Endodermal cell (in vitro differentiated cells): ENCODE measurements at regions not wholly inside any gene's neighbourhood (a gene's known extent, or its start where the extent isn't known, plus 50 kb on each side); places are given as distances from the start of the nearest gene placed in this dataset.

Source experiments
- DNase-seq: peaks from one replicate; pipeline ENCODE4 v3.0.0-alpha.2; 2017
- H3K27ac ChIP-seq: 2 replicates; pipeline ENCODE4 v1.5.1; 2013; ENCODE audit warnings: mild to moderate bottlenecking, low read depth, low read length, moderate library complexity
- H3K27me3 ChIP-seq: 2 replicates; pipeline ENCODE4 v1.6.1; 2013; ENCODE audit warnings: mild to moderate bottlenecking, low read length, moderate library complexity; ENCODE audit not compliant: insufficient read depth, control insufficient read depth, poor library complexity, severe bottlenecking
- H3K36me3 ChIP-seq: 2 replicates; pipeline ENCODE4 v1.7.0; 2013; ENCODE audit warnings: mild to moderate bottlenecking, low read length, moderate library complexity; ENCODE audit not compliant: control insufficient read depth, insufficient read depth
- H3K4me1 ChIP-seq: one replicate; pipeline ENCODE4 v1.7.0; 2013; ENCODE audit warnings: low read length; ENCODE audit not compliant: control insufficient read depth, insufficient read depth
- H3K4me3 ChIP-seq: 2 replicates; pipeline ENCODE4 v1.5.1; 2013; ENCODE audit warnings: mild to moderate bottlenecking, low read length, moderate library complexity
- H3K9ac ChIP-seq: 2 replicates; pipeline ENCODE4 v1.6.1; 2013; ENCODE audit warnings: mild to moderate bottlenecking, low read length, moderate library complexity; ENCODE audit not compliant: poor library complexity, severe bottlenecking; ENCODE audit errors: extremely low read depth
- H3K9me3 ChIP-seq: 2 replicates; pipeline ENCODE4 v1.6.1; 2013; ENCODE audit warnings: mild to moderate bottlenecking, low read length, moderate library complexity; ENCODE audit not compliant: control insufficient read depth
- H3K27ac Mint-ChIP-seq: 2 replicates; pipeline ENCODE4 v1.8.0; 2020; ENCODE audit warnings: mixed read lengths
- H3K27me3 Mint-ChIP-seq: 2 replicates; pipeline ENCODE4 v1.8.0; 2021; ENCODE audit warnings: mild to moderate bottlenecking, mixed read lengths; ENCODE audit not compliant: insufficient read depth
- H3K36me3 Mint-ChIP-seq: 2 replicates; pipeline ENCODE4 v1.8.0; 2020; ENCODE audit warnings: low read depth, mixed read lengths
- H3K4me1 Mint-ChIP-seq: 2 replicates; pipeline ENCODE4 v1.8.0; 2020; ENCODE audit warnings: mixed read lengths
- H3K4me3 Mint-ChIP-seq: 2 replicates; pipeline ENCODE4 v1.8.0; 2020; ENCODE audit warnings: mild to moderate bottlenecking, moderate library complexity, mixed read lengths
- H3K9me3 Mint-ChIP-seq: 2 replicates; pipeline ENCODE4 v1.8.0; 2020; ENCODE audit warnings: mild to moderate bottlenecking, mixed read lengths
- CTCF ChIP-seq: fragments of 200-600 bp; sonication (generic); conservative IDR thresholded peaks from 2 replicates; pipeline ENCODE4 v1.5.0; 2021; ENCODE audit warnings: antibody characterized with exemption, mild to moderate bottlenecking
- WGBS, 2 experiments: methylation state at CpG; one replicate each; pipeline versions ENCODE4 v1.1.5 to v1.1.7; 2013; ENCODE audit warnings: missing lambda C conversion rate in 2 of 2, mixed read lengths in 1 of 2; ENCODE audit not compliant: insufficient coverage in 1 of 2, insufficient read length in 1 of 2; 5-methylcytosine and 5-hydroxymethylcytosine counted together

- Histone ChIP-seq H3K9me3 (no peaks in the 10 kb centered on the region), H3K4me3 (no peak overlapping the region), H3K27me3 (no peaks in the 10 kb centered on the region), H3K27ac (no peak overlapping the region), H3K9ac (no peak overlapping the region), H3K36me3 (no peaks in the 10 kb centered on the region), H3K4me1 (peaks cover 7% of the 10 kb centered on the region)
- no peak for TF ChIP-seq CTCF
- Mint-ChIP-seq H3K27me3 (peaks cover 3% of the 10 kb centered on the region), H3K9me3 (no peaks in the 10 kb centered on the region), H3K4me3 (no peak overlapping the region), H3K36me3 (no peaks in the 10 kb centered on the region), H3K27ac (no peak overlapping the region), H3K4me1 (peaks cover 30% of the 10 kb centered on the region)
- 93 to 95% methylated on average over 3 to 12 of the region's 12 CpGs for WGBS, 2 experiments
- DNase-seq, result no peak
Observed at GRCh38 chr5:176727528-176727900, 80.2 kb downstream of the TSPAN17 start.

DNA sequence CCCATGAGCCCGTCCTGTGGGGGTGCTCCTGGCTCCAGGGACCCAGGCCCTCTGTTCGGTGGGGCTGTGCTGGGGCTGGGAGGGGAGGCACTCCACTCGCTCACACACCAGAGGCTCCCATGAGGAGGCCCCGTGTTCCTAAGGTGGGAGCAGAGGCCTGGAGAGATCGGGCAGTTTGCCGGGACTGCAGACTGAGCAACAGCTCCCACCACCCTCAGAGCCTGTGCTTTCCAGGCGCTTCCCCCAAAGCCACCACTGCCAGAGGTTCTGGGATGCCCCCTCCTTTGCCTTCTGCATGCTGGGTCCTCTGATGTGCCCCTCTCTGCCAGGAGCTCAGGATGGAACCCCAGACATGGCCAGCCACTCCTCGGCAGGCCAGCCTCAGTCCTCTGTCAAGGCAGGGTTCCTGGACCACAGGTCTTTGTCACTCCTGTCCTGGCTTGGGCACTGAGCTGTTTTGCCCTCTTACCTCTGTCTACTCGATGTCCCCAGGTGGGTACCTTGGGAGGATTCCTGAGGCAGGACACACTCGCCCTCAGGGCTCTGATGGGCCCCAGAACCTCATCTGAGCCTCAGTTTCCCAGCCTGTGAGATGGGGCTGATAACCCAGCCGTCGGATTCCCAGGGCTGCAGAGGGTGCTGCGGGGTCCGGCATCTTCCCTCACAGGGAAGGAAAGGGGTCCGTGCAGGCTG is 80.8 kb downstream of the TSPAN17 start:
- no peak overlapping the region for H3K27ac ChIP-seq
- peaks cover 7% of the 10 kb centered on the region for H3K4me1 ChIP-seq
- H3K9me3 Mint-ChIP-seq, result no peaks in the 10 kb centered on the region
- peaks cover 3% of the 10 kb centered on the region for H3K27me3 Mint-ChIP-seq
- H3K9ac ChIP-seq, result no peak overlapping the region
- no peak overlapping the region for H3K4me3 ChIP-seq
- no peak overlapping the region for H3K27ac Mint-ChIP-seq
- no peak for DNase-seq
- WGBS, 2 experiments, result 88 to 94% methylated on average over 9 to 15 of the region's 15 CpGs
- H3K36me3 Mint-ChIP-seq, result no peaks in the 10 kb centered on the region
- no peak overlapping the region for H3K4me3 Mint-ChIP-seq
- H3K36me3 ChIP-seq, result no peaks in the 10 kb centered on the region
- no peaks in the 10 kb centered on the region for H3K27me3 ChIP-seq
- H3K9me3 ChIP-seq, result no peaks in the 10 kb centered on the region
- H3K4me1 Mint-ChIP-seq, result peaks cover 25% of the 10 kb centered on the region
- TF ChIP-seq CTCF, result no peak

- no peak overlapping the region for H3K9ac ChIP-seq
- 91% methylated on average over 3 to 11 of the region's 11 CpGs for WGBS, 2 experiments
- H3K36me3 ChIP-seq, result no peaks in the 10 kb centered on the region
- H3K4me3 Mint-ChIP-seq, result no peak overlapping the region
- no peaks in the 10 kb centered on the region for H3K9me3 Mint-ChIP-seq
- no peak overlapping the region for H3K27ac Mint-ChIP-seq
- H3K27me3 ChIP-seq, result no peaks in the 10 kb centered on the region
- no peak overlapping the region for H3K27ac ChIP-seq
- H3K4me3 ChIP-seq, result no peak overlapping the region
- DNase-seq, result no peak
- H3K4me1 Mint-ChIP-seq, result peaks cover 20% of the 10 kb centered on the region
- H3K9me3 ChIP-seq, result no peaks in the 10 kb centered on the region
- TF ChIP-seq CTCF, result no peak
- no peaks in the 10 kb centered on the region for H3K36me3 Mint-ChIP-seq
- peaks cover 3% of the 10 kb centered on the region for H3K27me3 Mint-ChIP-seq
- H3K4me1 ChIP-seq, result peaks cover 7% of the 10 kb centered on the region
Observed at GRCh38 chr5:176728831-176729251, 81.5 kb upstream of the UNC5A start.
